Activated T-helper 17 cell treated with anti-CD3 and anti-CD28 coated beads, Interleukin-2, amount 50 U/mL, for 72 hours (primary cell): ENCODE measurements at regions not wholly inside any gene's neighbourhood (a gene's known extent, or its start where the extent isn't known, plus 50 kb on each side); places are given as distances from the start of the nearest gene placed in this dataset.
"Not testable (repeated sequence)": the region's sequence is repeated elsewhere in the genome, so short reads cannot be mapped to it uniquely, and the experiment has no call there.

Source experiments
- ATAC-seq: fragments of 150-1000 bp; cut with Tn5 transposase; replicated peaks from 2 replicates; pipeline ENCODE4 v1.10.0; 2021; ENCODE audit warnings: mild to moderate bottlenecking, moderate library complexity
- H3K27ac Mint-ChIP-seq: one replicate; pipeline ENCODE4 v1.8.0; 2022; ENCODE audit warnings: mixed read lengths
- H3K27me3 Mint-ChIP-seq: one replicate; pipeline ENCODE4 v1.8.0; 2022; ENCODE audit warnings: mixed read lengths
- H3K36me3 Mint-ChIP-seq: one replicate; pipeline ENCODE4 v1.8.0; 2022; ENCODE audit warnings: low read depth, mild to moderate bottlenecking, mixed read lengths
- H3K4me1 Mint-ChIP-seq: one replicate; pipeline ENCODE4 v1.8.0; 2022; ENCODE audit warnings: mixed read lengths
- H3K4me3 Mint-ChIP-seq: one replicate; pipeline ENCODE4 v1.8.0; 2022; ENCODE audit warnings: mild to moderate bottlenecking, mixed read lengths
- H3K9me3 Mint-ChIP-seq: one replicate; pipeline ENCODE4 v1.8.0; 2022; ENCODE audit warnings: mixed read lengths

DNA sequence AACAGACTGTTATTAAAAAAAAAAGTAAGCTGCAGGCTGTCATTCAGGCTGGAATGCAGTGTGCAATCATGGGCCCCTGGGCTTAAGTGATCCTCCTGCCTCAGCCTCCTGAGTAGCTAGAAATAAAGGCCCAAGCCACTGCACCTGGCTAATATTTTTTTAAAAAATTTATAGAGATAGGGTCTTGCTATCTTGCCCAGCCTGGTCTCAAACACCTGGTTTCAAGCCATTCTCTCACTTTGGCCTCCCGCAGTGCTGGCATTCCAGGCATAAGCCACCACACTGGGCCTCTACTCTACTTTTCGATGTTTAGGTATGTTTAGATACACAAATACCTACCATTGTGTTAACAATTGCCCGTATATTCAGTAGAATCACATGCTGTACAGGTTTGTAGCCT, 270.4 kb upstream of the PRKCQ start:
- H3K36me3 Mint-ChIP-seq: no peaks in the 10 kb centered on the region
- no peak for ATAC-seq
- peaks cover 8% of the 10 kb centered on the region for H3K27me3 Mint-ChIP-seq
- no peaks in the 10 kb centered on the region for H3K4me1 Mint-ChIP-seq
- no peak overlapping the region for H3K27ac Mint-ChIP-seq
- no peak overlapping the region for H3K4me3 Mint-ChIP-seq
- H3K9me3 Mint-ChIP-seq: no peaks in the 10 kb centered on the region

- no peak overlapping the region for H3K4me3 Mint-ChIP-seq
- no peaks in the 10 kb centered on the region for H3K4me1 Mint-ChIP-seq
- H3K9me3 Mint-ChIP-seq: no peaks in the 10 kb centered on the region
- no peak for ATAC-seq
- H3K27me3 Mint-ChIP-seq: peaks cover 8% of the 10 kb centered on the region
- no peaks in the 10 kb centered on the region for H3K36me3 Mint-ChIP-seq
- H3K27ac Mint-ChIP-seq: no peak overlapping the region
Measured at GRCh38 chr10:6847561-6847960, 267.5 kb upstream of the PRKCQ start.

GRCh38 chr10:6843894-6844650, 264.0 kb upstream of the PRKCQ start:
- Mint-ChIP-seq H3K36me3 (no peaks in the 10 kb centered on the region), H3K4me1 (peaks cover 5% of the 10 kb centered on the region), H3K27ac (no peak overlapping the region), H3K4me3 (no peak overlapping the region), H3K27me3 (peaks cover 13% of the 10 kb centered on the region), H3K9me3 (no peaks in the 10 kb centered on the region)
- ATAC-seq: no peak

DNA sequence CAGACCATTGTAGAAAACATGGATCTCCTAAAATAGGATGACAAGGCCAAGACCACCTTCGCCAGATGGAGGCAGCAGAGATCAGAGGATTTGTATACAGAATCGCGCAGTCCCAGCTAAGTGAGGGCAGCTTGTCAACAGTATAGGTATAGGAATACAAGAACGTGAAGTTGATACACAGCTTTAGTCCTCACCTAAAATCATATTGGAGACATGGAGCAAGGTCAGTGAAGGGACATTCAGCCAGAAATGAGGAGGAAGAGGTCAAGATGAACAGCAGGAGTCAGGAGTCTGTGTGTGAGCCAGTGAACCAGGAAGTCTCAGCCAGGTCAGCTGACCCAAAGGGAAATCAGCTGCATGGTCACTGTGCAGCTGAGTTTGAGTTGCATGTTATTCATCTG, 263.4 kb upstream of the PRKCQ start:
- peak; percentile 40 for ATAC-seq
- Mint-ChIP-seq H3K27me3 (peaks cover 13% of the 10 kb centered on the region), H3K4me3 (no peak overlapping the region), H3K36me3 (no peaks in the 10 kb centered on the region), H3K4me1 (peaks cover 5% of the 10 kb centered on the region), H3K9me3 (no peaks in the 10 kb centered on the region), H3K27ac (no peak overlapping the region)

GRCh38 chr10:6842722-6843121, 262.6 kb upstream of the PRKCQ start:
- Mint-ChIP-seq H3K4me3 (no peak overlapping the region), H3K9me3 (no peaks in the 10 kb centered on the region), H3K36me3 (no peaks in the 10 kb centered on the region), H3K27me3 (peaks cover 13% of the 10 kb centered on the region), H3K27ac (no peak overlapping the region), H3K4me1 (peaks cover 5% of the 10 kb centered on the region)
- ATAC-seq: no peak

DNA sequence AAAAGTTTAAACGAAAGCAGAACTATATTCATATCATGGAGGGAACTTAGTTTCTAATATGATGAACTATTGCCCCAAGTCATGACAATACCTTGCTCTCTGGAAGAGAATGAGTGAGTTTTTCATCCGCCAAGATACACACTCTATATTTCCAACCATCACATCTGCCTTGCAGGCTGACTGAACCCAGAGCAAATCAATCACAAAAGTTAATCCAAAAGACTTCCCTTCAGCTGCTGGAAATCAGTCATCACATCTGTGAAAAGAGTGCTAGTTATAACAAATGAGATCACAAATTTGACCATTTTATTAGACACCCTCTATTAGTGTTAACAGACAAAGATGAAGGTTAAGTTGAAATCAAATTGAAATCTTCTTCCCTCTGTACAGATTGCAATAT, 261.7 kb upstream of the PRKCQ start:
- no peak overlapping the region for H3K27ac Mint-ChIP-seq

DNA sequence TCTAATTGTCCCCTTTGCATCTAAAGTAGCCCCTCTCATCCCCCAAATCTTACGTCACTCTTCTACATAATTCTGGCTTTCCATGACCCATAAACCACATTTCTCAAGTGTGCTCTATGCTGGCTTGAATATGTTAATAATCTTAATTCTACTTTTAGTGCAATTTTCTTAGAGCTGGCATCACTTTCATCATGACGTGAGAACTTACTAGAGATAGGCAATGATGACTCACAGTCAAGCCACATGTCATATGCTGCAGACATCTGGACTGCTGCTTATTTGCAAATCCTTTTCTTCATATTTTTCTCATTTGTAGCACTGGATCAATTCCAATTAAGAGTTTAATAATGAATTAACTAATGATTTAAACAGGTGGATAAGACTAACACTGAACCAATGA, 260.7 kb upstream of the PRKCQ start:
- H3K9me3 Mint-ChIP-seq: no peaks in the 10 kb centered on the region

More for the DNA sequence above, 261.7 kb upstream of the PRKCQ start:
- no peak for ATAC-seq
- no peak overlapping the region for H3K4me3 Mint-ChIP-seq
- H3K4me1 Mint-ChIP-seq: peaks cover 5% of the 10 kb centered on the region
- H3K9me3 Mint-ChIP-seq: no peaks in the 10 kb centered on the region
- no peaks in the 10 kb centered on the region for H3K36me3 Mint-ChIP-seq
- peaks cover 13% of the 10 kb centered on the region for H3K27me3 Mint-ChIP-seq

GRCh38 chr10:6840201-6840691, 260.2 kb upstream of the PRKCQ start:
- no peak overlapping the region for H3K4me3 Mint-ChIP-seq
- no peak overlapping the region for H3K27ac Mint-ChIP-seq
- no peaks in the 10 kb centered on the region for H3K9me3 Mint-ChIP-seq
- H3K36me3 Mint-ChIP-seq: no peaks in the 10 kb centered on the region
- ATAC-seq: no peak
- H3K27me3 Mint-ChIP-seq: peaks cover 13% of the 10 kb centered on the region
- H3K4me1 Mint-ChIP-seq: peaks cover 5% of the 10 kb centered on the region

More for the DNA sequence above, 260.7 kb upstream of the PRKCQ start:
- ATAC-seq: peak; percentile 53
- Mint-ChIP-seq H3K4me3 (no peak overlapping the region), H3K27me3 (peaks cover 13% of the 10 kb centered on the region), H3K4me1 (peaks cover 5% of the 10 kb centered on the region), H3K27ac (no peak overlapping the region), H3K36me3 (no peaks in the 10 kb centered on the region)

- peaks cover 5% of the 10 kb centered on the region for H3K4me1 Mint-ChIP-seq
- ATAC-seq: peak; percentile 35
- peaks cover 9% of the 10 kb centered on the region for H3K27me3 Mint-ChIP-seq
- H3K4me3 Mint-ChIP-seq: no peak overlapping the region
- no peaks in the 10 kb centered on the region for H3K9me3 Mint-ChIP-seq
- no peaks in the 10 kb centered on the region for H3K36me3 Mint-ChIP-seq
- H3K27ac Mint-ChIP-seq: no peak overlapping the region
Measured at GRCh38 chr10:6838118-6838517, 258.0 kb upstream of the PRKCQ start.

GRCh38 chr10:6833458-6834011, 253.5 kb upstream of the PRKCQ start:
- H3K27me3 Mint-ChIP-seq: peaks cover 3% of the 10 kb centered on the region
- H3K4me1 Mint-ChIP-seq: no peaks in the 10 kb centered on the region
- H3K36me3 Mint-ChIP-seq: no peaks in the 10 kb centered on the region
- no peak overlapping the region for H3K4me3 Mint-ChIP-seq
- no peak overlapping the region for H3K27ac Mint-ChIP-seq
- ATAC-seq: no peak
- no peaks in the 10 kb centered on the region for H3K9me3 Mint-ChIP-seq

GRCh38 chr10:6830981-6831380, 250.9 kb upstream of the PRKCQ start:
- not testable (repeated sequence) for H3K4me3 Mint-ChIP-seq, H3K27me3 Mint-ChIP-seq, H3K4me1 Mint-ChIP-seq, H3K27ac Mint-ChIP-seq, H3K36me3 Mint-ChIP-seq, H3K9me3 Mint-ChIP-seq, ATAC-seq

DNA sequence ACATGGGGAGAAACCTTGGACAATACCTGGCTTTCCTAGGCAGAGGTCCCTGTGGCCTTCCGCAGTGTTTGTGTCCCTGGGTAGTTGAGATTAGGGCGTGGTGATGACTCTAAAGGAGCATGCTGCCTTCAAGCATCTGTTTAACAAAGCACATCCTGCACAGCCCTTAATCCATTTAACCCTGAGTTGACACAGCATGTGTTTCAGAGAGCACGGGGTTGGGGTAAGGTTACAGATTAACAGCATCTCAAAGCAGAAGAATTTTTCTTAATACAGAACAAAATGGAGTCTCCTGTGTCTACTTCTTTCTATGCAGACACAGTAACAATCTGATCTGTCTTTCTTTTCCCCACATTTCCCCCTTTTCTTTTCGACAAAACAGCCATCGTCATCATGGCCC, 244.7 kb upstream of the PRKCQ start:
- H3K4me1 Mint-ChIP-seq, H3K4me3 Mint-ChIP-seq, ATAC-seq, H3K27ac Mint-ChIP-seq, H3K27me3 Mint-ChIP-seq, H3K9me3 Mint-ChIP-seq, H3K36me3 Mint-ChIP-seq: not testable (repeated sequence)

GRCh38 chr10:6823770-6824169, 243.7 kb upstream of the PRKCQ start:
- no peak for ATAC-seq
- H3K4me3 Mint-ChIP-seq: no peak overlapping the region
- H3K9me3 Mint-ChIP-seq: no peaks in the 10 kb centered on the region
- peaks cover 6% of the 10 kb centered on the region for H3K27me3 Mint-ChIP-seq
- no peak overlapping the region for H3K27ac Mint-ChIP-seq
- no peaks in the 10 kb centered on the region for H3K36me3 Mint-ChIP-seq
- H3K4me1 Mint-ChIP-seq: no peaks in the 10 kb centered on the region

- no peak overlapping the region for H3K4me3 Mint-ChIP-seq
- ATAC-seq: no peak
- H3K9me3 Mint-ChIP-seq: no peaks in the 10 kb centered on the region
- no peaks in the 10 kb centered on the region for H3K4me1 Mint-ChIP-seq
- no peaks in the 10 kb centered on the region for H3K36me3 Mint-ChIP-seq
- H3K27ac Mint-ChIP-seq: no peak overlapping the region
- H3K27me3 Mint-ChIP-seq: peaks cover 15% of the 10 kb centered on the region
Measured at GRCh38 chr10:6819301-6819700, 239.2 kb upstream of the PRKCQ start.

DNA sequence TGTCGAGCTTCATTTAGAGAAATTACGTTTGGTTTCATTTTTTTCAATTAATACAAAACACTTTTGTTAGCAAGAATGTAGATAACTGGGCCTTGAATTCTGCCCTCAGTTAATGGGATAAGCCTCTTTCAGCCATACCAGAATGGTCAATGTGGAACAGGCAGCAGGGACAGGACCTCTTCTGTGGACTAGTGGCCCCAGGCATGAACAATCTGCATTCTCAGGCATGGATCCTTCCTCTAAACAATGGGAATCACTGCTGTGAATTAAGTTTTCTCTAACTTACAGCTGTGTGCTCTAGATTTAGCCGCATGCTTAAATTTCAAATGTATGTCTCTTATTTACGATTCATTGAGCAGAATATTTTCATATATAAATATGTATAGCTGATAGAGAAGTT, 237.7 kb upstream of the PRKCQ start:
- H3K4me1 Mint-ChIP-seq: no peaks in the 10 kb centered on the region
- no peak overlapping the region for H3K4me3 Mint-ChIP-seq
- H3K36me3 Mint-ChIP-seq: no peaks in the 10 kb centered on the region
- ATAC-seq: no peak
- H3K27me3 Mint-ChIP-seq: peaks cover 21% of the 10 kb centered on the region
- H3K27ac Mint-ChIP-seq: no peak overlapping the region
- no peaks in the 10 kb centered on the region for H3K9me3 Mint-ChIP-seq
